GM12878 (cell line): ENCODE measurements at regions not wholly inside any gene's neighbourhood (a gene's known extent, or its start where the extent isn't known, plus 50 kb on each side); places are given as distances from the start of the nearest gene placed in this dataset.

Source experiments
- MXI1 ChIP-seq: fragments of 150-350 bp; IDR thresholded peaks from 2 replicates; pipeline ENCODE4 v1.6.1; 2011; ENCODE audit warnings: low read depth, mild to moderate bottlenecking, inconsistent platforms, low read length, improper control_type of control experiment
- POLR2AphosphoS5 ChIP-seq: IDR thresholded peaks from 2 replicates; pipeline ENCODE4 v1.6.1; 2011; ENCODE audit warnings: mild to moderate bottlenecking, low read length, inconsistent platforms
- SIX5 ChIP-seq: IDR thresholded peaks from 2 replicates; pipeline ENCODE4 v1.6.1; 2011; ENCODE audit warnings: mild to moderate bottlenecking, low read depth, low read length, moderate library complexity; ENCODE audit not compliant: severe bottlenecking
- ZBTB33 ChIP-seq: fragments of 450-650 bp; IDR thresholded peaks from 2 replicates; pipeline ENCODE4 v1.6.1; 2017; ENCODE audit warnings: mild to moderate bottlenecking
- TF ChIP-seq, protein P1 (sequence below), 3 experiments: IDR thresholded peaks in 2 of 3; conservative IDR thresholded peaks in 1 of 3; 2 replicates each; pipeline ENCODE4 v1.5.1; 2011; ENCODE audit warnings: low read depth in 3 of 3, low read length in 3 of 3, mild to moderate bottlenecking in 3 of 3, control low read depth in 2 of 3, moderate library complexity in 2 of 3, inconsistent platforms in 1 of 3, mixed read lengths in 1 of 3; ENCODE audit not compliant: control insufficient read depth in 2 of 3, insufficient read depth in 1 of 3; ENCODE audit errors: extremely low read depth in 1 of 3

- TF ChIP-seq POLR2AphosphoS5 (no peak), ZBTB33 (no peak), SIX5 (no peak), MXI1 (no peak)
- TF ChIP-seq, protein P1, sequence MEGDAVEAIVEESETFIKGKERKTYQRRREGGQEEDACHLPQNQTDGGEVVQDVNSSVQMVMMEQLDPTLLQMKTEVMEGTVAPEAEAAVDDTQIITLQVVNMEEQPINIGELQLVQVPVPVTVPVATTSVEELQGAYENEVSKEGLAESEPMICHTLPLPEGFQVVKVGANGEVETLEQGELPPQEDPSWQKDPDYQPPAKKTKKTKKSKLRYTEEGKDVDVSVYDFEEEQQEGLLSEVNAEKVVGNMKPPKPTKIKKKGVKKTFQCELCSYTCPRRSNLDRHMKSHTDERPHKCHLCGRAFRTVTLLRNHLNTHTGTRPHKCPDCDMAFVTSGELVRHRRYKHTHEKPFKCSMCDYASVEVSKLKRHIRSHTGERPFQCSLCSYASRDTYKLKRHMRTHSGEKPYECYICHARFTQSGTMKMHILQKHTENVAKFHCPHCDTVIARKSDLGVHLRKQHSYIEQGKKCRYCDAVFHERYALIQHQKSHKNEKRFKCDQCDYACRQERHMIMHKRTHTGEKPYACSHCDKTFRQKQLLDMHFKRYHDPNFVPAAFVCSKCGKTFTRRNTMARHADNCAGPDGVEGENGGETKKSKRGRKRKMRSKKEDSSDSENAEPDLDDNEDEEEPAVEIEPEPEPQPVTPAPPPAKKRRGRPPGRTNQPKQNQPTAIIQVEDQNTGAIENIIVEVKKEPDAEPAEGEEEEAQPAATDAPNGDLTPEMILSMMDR (IDR thresholded peaks at IDR 0.05 in 2 of 3, conservative IDR thresholded peaks at IDR 0.05 in 1 of 3; ENCODE audit: control insufficient read depth in 2 of 3, extremely low read depth in 1 of 3, insufficient read depth in 1 of 3, low read depth in 3 of 3, low read length in 3 of 3): no peak
Measured at GRCh38 chr3:154734468-154734867, 304.5 kb upstream of the GPR149 start.
